Mesendoderm (in vitro differentiated cells): ENCODE measurements at regions not wholly inside any gene's neighbourhood (a gene's known extent, or its start where the extent isn't known, plus 50 kb on each side); places are given as distances from the start of the nearest gene placed in this dataset.

ENCODE experiments used
- DNase-seq: peaks from one replicate; pipeline ENCODE4 v3.0.0; 2013
- H2AK5ac ChIP-seq: 2 replicates; pipeline ENCODE4 v1.6.1; 2013; ENCODE audit warnings: low read length, inconsistent platforms
- H2BK120ac ChIP-seq: 2 replicates; pipeline ENCODE4 v1.6.1; 2013; ENCODE audit warnings: low read depth, mild to moderate bottlenecking, low read length, moderate library complexity, mixed read lengths
- H2BK15ac ChIP-seq: replicated peaks from 2 replicates; pipeline ENCODE4 v1.6.1; 2013; ENCODE audit warnings: low read depth, mild to moderate bottlenecking, moderate library complexity
- H2BK5ac ChIP-seq: 2 replicates; pipeline ENCODE4 v1.6.1; 2013; ENCODE audit warnings: low read length, inconsistent platforms
- H3K18ac ChIP-seq: 2 replicates; pipeline ENCODE4 v1.6.1; 2013; ENCODE audit warnings: mild to moderate bottlenecking, low read length, mixed read lengths
- H3K23ac ChIP-seq: one replicate; pipeline ENCODE4 v1.6.1; 2013; ENCODE audit warnings: low read length
- H3K27ac ChIP-seq: 2 replicates; pipeline ENCODE4 v1.5.1; 2013; ENCODE audit warnings: low read depth, mild to moderate bottlenecking, inconsistent platforms, low read length, moderate library complexity
- H3K27me3 ChIP-seq: 2 replicates; pipeline ENCODE4 v1.6.1; 2013; ENCODE audit warnings: low read length, control low read depth, mild to moderate bottlenecking, inconsistent platforms; ENCODE audit not compliant: insufficient read depth, poor library complexity
- H3K36me3 ChIP-seq: 2 replicates; pipeline ENCODE4 v1.6.1; 2013; ENCODE audit warnings: low read length, inconsistent platforms; ENCODE audit not compliant: control insufficient read depth, insufficient read depth
- H3K4ac ChIP-seq: one replicate; pipeline ENCODE4 v1.6.1; 2013; ENCODE audit warnings: low read depth, mild to moderate bottlenecking, low read length, moderate library complexity
- H3K4me1 ChIP-seq: 2 replicates; pipeline ENCODE4 v1.6.1; 2013; ENCODE audit warnings: low read depth, low read length, inconsistent platforms; ENCODE audit not compliant: control insufficient read depth
- H3K4me2 ChIP-seq: 2 replicates; pipeline ENCODE4 v1.6.1; 2013; ENCODE audit warnings: low read length
- H3K4me3 ChIP-seq: 2 replicates; pipeline ENCODE4 v1.5.1; 2013; ENCODE audit warnings: mild to moderate bottlenecking, low read length
- H3K56ac ChIP-seq: one replicate; pipeline ENCODE4 v1.6.1; 2013; ENCODE audit warnings: low read length
- H3K79me1 ChIP-seq: 2 replicates; pipeline ENCODE4 v1.6.1; 2013; ENCODE audit warnings: low read length, inconsistent platforms
- H3K79me2 ChIP-seq: 2 replicates; pipeline ENCODE4 v1.6.1; 2013; ENCODE audit warnings: mild to moderate bottlenecking, low read length; ENCODE audit not compliant: control insufficient read depth, insufficient read depth
- H3K9ac ChIP-seq: 2 replicates; pipeline ENCODE4 v1.6.1; 2013; ENCODE audit warnings: low read length, inconsistent platforms
- H4K5ac ChIP-seq: one replicate; pipeline ENCODE4 v1.6.1; 2013; ENCODE audit warnings: low read length
- H4K8ac ChIP-seq: one replicate; pipeline ENCODE4 v1.6.1; 2013; ENCODE audit warnings: low read depth, mild to moderate bottlenecking, control low read depth, low read length, moderate library complexity
- WGBS: extraction: QIAGEN DNeasy Blood & Tissue Kit; methylation state at CpG from one replicate; pipeline ENCODE4 v1.1.7; 2013; ENCODE audit warnings: low lambda C conversion rate, missing lambda C conversion rate; ENCODE audit not compliant: insufficient coverage; ENCODE audit errors: extremely low coverage; 5-methylcytosine and 5-hydroxymethylcytosine counted together

DNA sequence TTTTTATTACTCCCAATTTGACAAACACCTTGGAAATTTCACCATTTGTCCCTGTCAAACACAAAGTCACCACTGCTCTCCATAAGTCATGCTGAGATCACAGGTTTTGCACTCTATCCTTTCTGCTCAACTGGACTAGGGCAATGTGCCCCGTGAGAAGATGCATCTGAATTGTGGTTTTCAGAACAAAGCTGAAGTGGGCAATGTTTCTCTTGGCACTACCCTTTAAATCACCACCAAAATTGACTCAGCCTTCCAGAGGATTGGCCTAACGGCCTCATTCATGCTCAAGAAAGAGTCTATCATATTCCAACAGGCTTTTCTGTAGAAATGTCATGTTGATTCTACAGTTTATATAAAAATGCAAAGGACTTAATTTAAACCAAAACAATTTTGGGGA, 81.0 kb upstream of the TRIO start:
- Histone ChIP-seq H4K5ac (no peak overlapping the region), H3K27ac (no peak overlapping the region), H4K8ac (no peak overlapping the region), H2AK5ac (no peak overlapping the region), H3K4me2 (no peak overlapping the region), H3K18ac (no peak overlapping the region), H3K56ac (no peak overlapping the region), H3K4me3 (no peak overlapping the region), H2BK120ac (no peak overlapping the region), H3K79me1 (no peaks in the 10 kb centered on the region), H3K79me2 (no peaks in the 10 kb centered on the region), H3K4ac (no peak overlapping the region), H3K9ac (no peak overlapping the region), H3K4me1 (no peaks in the 10 kb centered on the region), H3K23ac (no peak overlapping the region), H3K27me3 (no peaks in the 10 kb centered on the region), H2BK5ac (no peak overlapping the region), H2BK15ac (no peak overlapping the region), H3K36me3 (no peaks in the 10 kb centered on the region)
- DNase-seq: no peak
- no CpG with 5 or more reads among the region's 2 CpGs for WGBS

DNA sequence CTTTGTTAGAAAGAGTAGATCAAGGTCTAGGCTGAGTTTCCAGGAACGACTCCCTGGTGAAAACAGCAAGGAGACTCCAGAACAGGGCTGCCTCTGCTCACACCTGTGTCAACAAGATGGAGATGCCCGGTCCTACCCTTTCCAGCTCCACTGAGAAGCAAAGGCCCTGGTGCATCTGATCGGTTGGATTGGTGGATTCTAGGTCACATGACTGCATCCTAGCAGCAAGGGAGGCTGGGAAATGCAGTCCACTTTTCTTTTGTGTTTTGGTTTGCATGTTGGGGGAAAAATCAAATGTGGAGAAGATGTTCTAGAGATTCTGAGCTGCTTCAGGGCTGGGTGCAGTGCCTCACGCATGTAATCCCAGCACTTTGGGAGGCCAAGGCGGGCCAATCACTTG, 82.0 kb upstream of the TRIO start:
- DNase-seq: peak; percentile 47
- Histone ChIP-seq H3K56ac (no peak overlapping the region), H2BK120ac (no peak overlapping the region), H3K9ac (no peak overlapping the region), H3K4me1 (no peaks in the 10 kb centered on the region), H4K8ac (no peak overlapping the region), H3K4me3 (no peak overlapping the region), H3K79me2 (no peaks in the 10 kb centered on the region), H3K27me3 (no peaks in the 10 kb centered on the region), H2BK5ac (no peak overlapping the region), H2BK15ac (no peak overlapping the region), H3K36me3 (no peaks in the 10 kb centered on the region), H2AK5ac (no peak overlapping the region), H3K18ac (no peak overlapping the region), H3K4me2 (no peak overlapping the region), H3K79me1 (no peaks in the 10 kb centered on the region), H3K23ac (no peak overlapping the region), H3K4ac (no peak overlapping the region), H4K5ac (no peak overlapping the region), H3K27ac (no peak overlapping the region)
- no CpG with 5 or more reads among the region's 5 CpGs for WGBS

GRCh38 chr5:14060218-14060617, 82.9 kb upstream of the TRIO start:
- H4K5ac ChIP-seq: no peak overlapping the region
- H3K4me1 ChIP-seq: no peaks in the 10 kb centered on the region
- H3K4me3 ChIP-seq: no peak overlapping the region
- H3K56ac ChIP-seq: no peak overlapping the region
- WGBS: no CpG with 5 or more reads among the region's 3 CpGs
- no peak overlapping the region for H4K8ac ChIP-seq
- no peak overlapping the region for H3K4ac ChIP-seq
- H3K27me3 ChIP-seq: no peaks in the 10 kb centered on the region
- no peaks in the 10 kb centered on the region for H3K79me1 ChIP-seq
- H3K18ac ChIP-seq: no peak overlapping the region
- no peak overlapping the region for H3K23ac ChIP-seq
- H3K4me2 ChIP-seq: no peak overlapping the region
- H3K79me2 ChIP-seq: no peaks in the 10 kb centered on the region
- no peak overlapping the region for H3K9ac ChIP-seq
- H2BK15ac ChIP-seq: no peak overlapping the region
- H3K36me3 ChIP-seq: no peaks in the 10 kb centered on the region
- H2AK5ac ChIP-seq: no peak overlapping the region
- DNase-seq: no peak
- H2BK5ac ChIP-seq: no peak overlapping the region
- no peak overlapping the region for H3K27ac ChIP-seq
- no peak overlapping the region for H2BK120ac ChIP-seq

DNA sequence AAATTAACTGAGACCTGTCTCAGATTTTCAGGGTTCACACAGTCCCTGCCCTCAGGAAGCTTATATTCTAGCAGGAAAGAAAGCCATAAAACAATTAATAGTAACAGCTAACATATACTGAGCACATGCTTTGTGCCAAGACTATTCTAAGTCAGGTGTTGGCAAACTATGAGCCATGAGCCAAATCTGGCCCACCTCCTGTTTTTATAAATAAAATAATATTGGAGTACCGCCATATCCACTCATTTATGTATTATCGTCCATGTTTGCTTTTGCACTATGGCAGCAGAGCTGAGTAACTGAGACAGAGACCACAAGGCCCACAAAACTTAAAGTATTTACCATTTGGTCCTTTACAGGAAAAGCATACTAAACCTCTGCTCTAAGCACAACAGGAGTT, 83.3 kb upstream of the TRIO start:
- Histone ChIP-seq H3K4me2 (no peak overlapping the region), H4K8ac (no peak overlapping the region), H3K36me3 (no peaks in the 10 kb centered on the region), H4K5ac (no peak overlapping the region), H3K4me1 (no peaks in the 10 kb centered on the region), H3K23ac (no peak overlapping the region), H3K79me2 (no peaks in the 10 kb centered on the region), H3K18ac (no peak overlapping the region), H3K9ac (no peak overlapping the region), H3K27ac (no peak overlapping the region), H3K27me3 (no peaks in the 10 kb centered on the region), H2AK5ac (no peak overlapping the region), H3K4me3 (no peak overlapping the region), H2BK120ac (no peak overlapping the region), H3K56ac (no peak overlapping the region), H2BK5ac (no peak overlapping the region), H3K79me1 (no peaks in the 10 kb centered on the region), H2BK15ac (no peak overlapping the region), H3K4ac (no peak overlapping the region)
- WGBS: no CpG with 5 or more reads among the region's 2 CpGs
- no peak for DNase-seq

DNA sequence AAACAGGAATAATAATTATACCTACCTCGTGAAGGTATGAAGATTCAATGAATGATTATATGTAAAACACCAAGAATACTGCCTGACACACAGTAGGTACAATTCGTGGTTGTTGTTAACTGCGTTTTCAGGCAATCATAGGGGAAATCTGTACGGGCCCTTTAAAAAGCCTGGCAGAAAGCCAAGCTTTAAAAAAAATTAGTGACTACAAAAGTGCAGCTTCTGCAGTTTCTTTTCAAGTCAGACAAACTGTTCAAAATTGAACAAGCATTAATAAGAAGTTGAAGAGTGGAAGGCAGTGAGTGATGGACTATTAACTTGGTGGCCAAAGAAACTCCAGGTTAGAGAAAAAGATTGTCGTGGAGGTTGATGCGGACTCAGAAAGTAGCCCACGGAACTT, 85.9 kb upstream of the TRIO start:
- Histone ChIP-seq H3K23ac (no peak overlapping the region), H3K27me3 (no peaks in the 10 kb centered on the region), H3K27ac (no peak overlapping the region), H3K18ac (no peak overlapping the region), H4K8ac (no peak overlapping the region), H3K79me1 (no peaks in the 10 kb centered on the region), H2BK5ac (no peak overlapping the region), H3K56ac (no peak overlapping the region), H3K4ac (no peak overlapping the region), H4K5ac (no peak overlapping the region), H3K9ac (no peak overlapping the region), H3K79me2 (no peaks in the 10 kb centered on the region), H3K4me2 (no peak overlapping the region), H2BK120ac (no peak overlapping the region), H3K4me3 (no peak overlapping the region), H2AK5ac (no peak overlapping the region), H2BK15ac (no peak overlapping the region), H3K4me1 (no peaks in the 10 kb centered on the region), H3K36me3 (no peaks in the 10 kb centered on the region)
- WGBS: no CpG with 5 or more reads among the region's 7 CpGs
- DNase-seq: no peak

DNA sequence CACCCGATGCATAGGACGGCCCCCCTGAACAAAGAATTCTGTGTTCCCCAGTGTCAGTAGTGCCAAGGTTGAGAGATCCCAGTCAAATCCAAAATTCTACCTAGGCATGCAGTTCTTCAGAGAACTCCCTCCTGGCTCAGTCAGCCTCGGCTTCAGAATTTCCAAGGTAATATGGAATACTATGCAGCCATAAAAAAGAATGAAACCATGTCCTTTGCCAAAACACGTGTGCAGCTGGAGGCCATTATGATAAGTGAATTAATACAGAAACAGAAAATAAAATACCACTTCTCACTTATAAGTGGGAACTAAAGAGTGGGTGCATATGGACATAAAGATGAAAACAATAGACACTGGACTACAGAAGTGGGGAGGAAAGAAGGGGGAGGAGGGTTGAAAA, 87.1 kb upstream of the TRIO start:
- Histone ChIP-seq H3K36me3 (no peaks in the 10 kb centered on the region), H3K9ac (no peak overlapping the region), H3K27me3 (no peaks in the 10 kb centered on the region), H4K5ac (no peak overlapping the region), H3K4ac (no peak overlapping the region), H4K8ac (no peak overlapping the region), H3K4me2 (no peak overlapping the region), H3K18ac (no peak overlapping the region), H3K4me1 (no peaks in the 10 kb centered on the region), H3K56ac (no peak overlapping the region), H3K27ac (no peak overlapping the region), H3K79me2 (no peaks in the 10 kb centered on the region), H2BK120ac (no peak overlapping the region), H3K23ac (no peak overlapping the region), H3K4me3 (no peak overlapping the region), H3K79me1 (no peaks in the 10 kb centered on the region), H2BK15ac (no peak overlapping the region), H2BK5ac (no peak overlapping the region), H2AK5ac (no peak overlapping the region)
- WGBS: no CpG with 5 or more reads among the region's 4 CpGs
- DNase-seq: no peak
